Vagina (tissue), 2 donors: ENCODE measurements at regions not wholly inside any gene's neighbourhood (a gene's known extent, or its start where the extent isn't known, plus 50 kb on each side); places are given as distances from the start of the nearest gene placed in this dataset.
A peak's percentile ranks its signal among the peaks of the same experiment; 100 is the strongest.

Source experiments
- DNase-seq, 2 donors: peaks; one replicate each; pipeline ENCODE4 v3.0.0-alpha.2; 2017; ENCODE audit errors: extremely low spot score in 2 of 2
- H3K27ac ChIP-seq: fragments of 200-600 bp; sonication (generic); one replicate; pipeline ENCODE4 v1.5.1; 2019
- H3K27me3 ChIP-seq: fragments of 200-600 bp; sonication (generic); one replicate; pipeline ENCODE4 v1.5.1; 2019
- H3K36me3 ChIP-seq, 2 donors: fragments of 200-600 bp; sonication (generic); one replicate each; pipeline ENCODE4 v1.5.1; 2017 to 2019
- H3K4me1 ChIP-seq: fragments of 200-600 bp; sonication (generic); one replicate; pipeline ENCODE4 v1.5.1; 2019
- H3K4me3 ChIP-seq, 2 donors: fragments of 200-600 bp; sonication (generic); 1 replicate in 1 of 2; 2 replicates in 1 of 2; pipeline ENCODE4 v1.5.1; 2016 to 2019
- H3K9me3 ChIP-seq: fragments of 200-600 bp; sonication (generic); one replicate; pipeline ENCODE4 v1.5.1; 2019
- POLR2A ChIP-seq, 2 donors: fragments of 450-650 bp; IDR thresholded peaks; one replicate each; pipeline ENCODE4 v1.6.1; 2017; ENCODE audit warnings: antibody characterized with exemption in 2 of 2, mild to moderate bottlenecking in 2 of 2, moderate library complexity in 2 of 2
- POLR2AphosphoS5 ChIP-seq, 2 donors: sonication (generic); formaldehyde crosslinking; IDR thresholded peaks; one replicate each; pipeline ENCODE4 v1.9.0; 2017; ENCODE audit warnings: antibody characterized with exemption in 2 of 2, mild to moderate bottlenecking in 2 of 2, low read depth in 1 of 2; ENCODE audit not compliant: insufficient read depth in 1 of 2
- intact Hi-C: fragments of 100-400 bp; cut with DNase I; formaldehyde crosslinking; loops from one replicate; pipeline ENCODE4 v1.15.1; 2023
- TF ChIP-seq, protein P1 (sequence below), 3 experiments: fragments of 450-650 bp in 2 of 3; fragments of 200-600 bp in 1 of 3; sonication (generic) in 1 of 3; IDR thresholded peaks; one replicate each; pipeline ENCODE4 v1.5.1; 2017 to 2019; ENCODE audit warnings: antibody characterized with exemption in 3 of 3, mild to moderate bottlenecking in 2 of 3, moderate library complexity in 2 of 3

DNA sequence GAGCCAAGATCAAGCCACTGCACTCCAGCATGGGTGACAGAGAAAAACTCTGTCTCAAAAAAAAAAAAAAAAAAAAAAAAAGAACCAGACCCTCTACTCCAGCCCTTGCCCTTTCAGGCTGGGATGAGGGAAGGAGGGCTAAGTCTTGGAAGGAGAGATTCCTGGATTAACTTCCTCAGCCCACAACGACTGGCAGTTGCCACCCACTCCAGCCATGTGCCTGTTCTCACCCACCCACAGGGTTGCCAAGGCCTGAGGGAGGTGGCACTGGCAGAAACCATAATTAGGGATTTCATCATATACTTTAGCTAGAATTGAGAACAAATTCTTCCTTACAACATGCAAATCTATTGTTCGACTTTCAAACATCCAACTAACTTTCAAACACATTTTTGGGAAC is 87.8 kb upstream of the SLC30A5 start:
- Histone ChIP-seq H3K4me3 (no peak overlapping the region), H3K36me3 (no peaks in the 10 kb centered on the region), H3K4me1 (peaks cover 4% of the 10 kb centered on the region), H3K27me3 (no peaks in the 10 kb centered on the region), H3K27ac (no peak overlapping the region), H3K9me3 (no peaks in the 10 kb centered on the region)
- TF ChIP-seq, protein P1, sequence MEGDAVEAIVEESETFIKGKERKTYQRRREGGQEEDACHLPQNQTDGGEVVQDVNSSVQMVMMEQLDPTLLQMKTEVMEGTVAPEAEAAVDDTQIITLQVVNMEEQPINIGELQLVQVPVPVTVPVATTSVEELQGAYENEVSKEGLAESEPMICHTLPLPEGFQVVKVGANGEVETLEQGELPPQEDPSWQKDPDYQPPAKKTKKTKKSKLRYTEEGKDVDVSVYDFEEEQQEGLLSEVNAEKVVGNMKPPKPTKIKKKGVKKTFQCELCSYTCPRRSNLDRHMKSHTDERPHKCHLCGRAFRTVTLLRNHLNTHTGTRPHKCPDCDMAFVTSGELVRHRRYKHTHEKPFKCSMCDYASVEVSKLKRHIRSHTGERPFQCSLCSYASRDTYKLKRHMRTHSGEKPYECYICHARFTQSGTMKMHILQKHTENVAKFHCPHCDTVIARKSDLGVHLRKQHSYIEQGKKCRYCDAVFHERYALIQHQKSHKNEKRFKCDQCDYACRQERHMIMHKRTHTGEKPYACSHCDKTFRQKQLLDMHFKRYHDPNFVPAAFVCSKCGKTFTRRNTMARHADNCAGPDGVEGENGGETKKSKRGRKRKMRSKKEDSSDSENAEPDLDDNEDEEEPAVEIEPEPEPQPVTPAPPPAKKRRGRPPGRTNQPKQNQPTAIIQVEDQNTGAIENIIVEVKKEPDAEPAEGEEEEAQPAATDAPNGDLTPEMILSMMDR (IDR thresholded peaks at IDR 0.05): no peak
- TF ChIP-seq POLR2AphosphoS5 (IDR thresholded peaks at IDR 0.05; ENCODE audit: insufficient read depth in 1 of 2, low read depth in 1 of 2): no peak
- no peak for TF ChIP-seq POLR2A (IDR thresholded peaks at IDR 0.05)
- no peak for DNase-seq
- intact Hi-C loops: no loop called here

DNA sequence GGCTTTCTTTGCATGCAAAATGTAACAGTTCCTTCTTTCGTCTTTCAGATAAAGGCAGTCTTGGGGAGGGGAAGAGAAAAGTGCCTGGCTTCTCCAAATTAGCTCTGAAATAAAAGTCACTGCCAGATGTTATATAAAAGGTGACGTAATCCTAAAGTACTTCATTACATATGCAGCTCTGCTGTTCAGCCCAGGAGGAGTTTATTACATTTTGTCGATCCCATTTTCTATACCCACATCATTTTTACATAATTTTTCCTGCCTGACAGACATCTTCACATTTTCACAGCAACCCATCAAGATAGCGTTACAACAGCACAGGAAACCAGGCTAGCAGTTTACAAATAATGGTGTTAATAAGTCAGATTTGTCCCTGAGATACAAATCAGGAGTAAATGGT is 86.7 kb upstream of the SLC30A5 start:
- no peak for DNase-seq
- Histone ChIP-seq H3K27me3 (no peaks in the 10 kb centered on the region), H3K4me1 (peaks cover 4% of the 10 kb centered on the region), H3K36me3 (no peaks in the 10 kb centered on the region), H3K27ac (peak overlapping the region; percentile 30), H3K4me3 (no peak overlapping the region), H3K9me3 (no peaks in the 10 kb centered on the region)
- intact Hi-C loops: no loop called here
- TF ChIP-seq POLR2AphosphoS5 (IDR thresholded peaks at IDR 0.05; ENCODE audit: insufficient read depth in 1 of 2, low read depth in 1 of 2): no peak
- TF ChIP-seq POLR2A (IDR thresholded peaks at IDR 0.05): no peak
- TF ChIP-seq, protein P1 (IDR thresholded peaks at IDR 0.05): no peak

DNA sequence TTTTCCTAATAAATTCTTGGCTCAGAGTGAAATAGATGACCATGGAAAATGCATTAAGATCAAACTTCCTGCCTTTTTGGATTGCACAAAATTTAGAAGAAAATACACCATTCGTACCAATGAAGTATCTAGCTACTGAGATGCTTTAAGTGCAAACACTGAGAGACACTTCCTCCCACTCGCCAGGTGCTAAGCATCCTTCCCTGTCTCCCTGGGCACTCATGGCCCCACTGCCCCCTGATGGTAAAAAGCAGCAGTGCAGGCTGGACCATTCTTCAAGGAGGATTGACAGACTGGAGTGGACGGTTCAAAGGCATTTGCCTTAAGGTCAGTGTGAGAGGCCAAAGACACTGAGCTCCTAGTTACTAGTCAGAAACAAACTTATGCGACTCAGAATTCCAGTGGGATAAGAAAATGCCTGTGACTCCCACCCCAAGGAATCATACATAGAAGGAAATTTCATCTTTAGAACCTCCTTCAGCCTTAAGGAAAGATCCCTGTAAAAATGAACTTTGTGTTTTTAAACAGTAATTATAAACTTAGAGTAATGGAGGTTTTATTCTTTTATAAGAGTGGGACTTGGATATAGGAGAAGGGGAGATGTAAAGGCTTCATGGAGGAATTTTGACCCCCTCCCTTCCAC is 86.0 kb upstream of the SLC30A5 start:
- Histone ChIP-seq H3K4me1 (peaks cover 4% of the 10 kb centered on the region), H3K27me3 (no peaks in the 10 kb centered on the region), H3K27ac (peak overlapping the region; percentile 30), H3K36me3 (no peaks in the 10 kb centered on the region), H3K4me3 (no peak overlapping the region), H3K9me3 (no peaks in the 10 kb centered on the region)
- no peak for DNase-seq
- TF ChIP-seq POLR2AphosphoS5 (IDR thresholded peaks at IDR 0.05; ENCODE audit: insufficient read depth in 1 of 2, low read depth in 1 of 2) (no peak), POLR2A (IDR thresholded peaks at IDR 0.05) (no peak)
- TF ChIP-seq, protein P1 (IDR thresholded peaks at IDR 0.05): peak; percentile 38 to 70 (median 64)
- intact Hi-C loops: no loop called here

DNA sequence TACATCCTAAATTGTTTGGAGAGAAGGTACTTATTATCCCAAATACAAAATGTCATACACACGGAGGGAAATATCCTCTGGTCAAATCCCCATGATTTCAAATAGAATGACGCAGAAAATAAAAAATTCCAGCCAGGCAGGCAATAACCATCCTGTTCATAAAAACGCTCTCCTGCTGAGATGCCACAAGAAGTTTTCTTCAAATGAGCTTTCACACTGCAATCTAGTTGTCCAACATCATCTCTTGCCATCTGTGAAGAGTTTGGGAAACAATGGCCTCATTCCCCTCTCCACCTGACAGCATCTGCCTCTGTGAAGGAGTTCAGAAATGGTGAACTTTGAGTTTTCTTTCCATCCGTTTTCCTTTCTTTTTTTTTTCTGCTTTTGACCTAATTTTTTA is 83.3 kb upstream of the SLC30A5 start:
- no peaks in the 10 kb centered on the region for H3K36me3 ChIP-seq
- peaks cover 4% of the 10 kb centered on the region for H3K4me1 ChIP-seq
- intact Hi-C loops: no loop called here
- no peaks in the 10 kb centered on the region for H3K9me3 ChIP-seq
- TF ChIP-seq, protein P1 (IDR thresholded peaks at IDR 0.05): no peak
- TF ChIP-seq POLR2AphosphoS5 (IDR thresholded peaks at IDR 0.05; ENCODE audit: insufficient read depth in 1 of 2, low read depth in 1 of 2) (no peak), POLR2A (IDR thresholded peaks at IDR 0.05) (no peak)
- no peak for DNase-seq
- H3K27me3 ChIP-seq: no peaks in the 10 kb centered on the region
- H3K27ac ChIP-seq: no peak overlapping the region
- no peak overlapping the region for H3K4me3 ChIP-seq

DNA sequence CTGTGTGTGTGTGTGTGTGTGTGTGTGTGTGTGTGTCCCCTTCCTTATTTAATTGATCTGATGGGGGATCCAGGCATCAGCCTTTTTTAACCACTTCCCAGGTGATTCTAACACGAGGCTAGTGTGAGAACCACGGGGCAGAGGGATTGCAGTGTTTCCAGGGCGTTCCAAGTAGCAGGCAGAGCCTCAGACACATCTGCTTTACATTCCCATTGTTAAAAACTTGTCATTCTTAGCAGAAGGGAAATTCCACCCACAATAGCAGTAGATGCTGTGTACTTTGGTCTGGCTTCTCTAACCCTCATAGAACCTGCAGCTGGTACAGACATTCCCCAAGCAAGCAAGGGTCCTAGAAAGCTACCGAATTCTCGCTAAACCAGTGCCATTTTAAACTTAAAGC is 81.9 kb upstream of the SLC30A5 start:
- no peaks in the 10 kb centered on the region for H3K27me3 ChIP-seq
- TF ChIP-seq POLR2AphosphoS5 (IDR thresholded peaks at IDR 0.05; ENCODE audit: insufficient read depth in 1 of 2, low read depth in 1 of 2): no peak
- TF ChIP-seq POLR2A (IDR thresholded peaks at IDR 0.05): no peak
- TF ChIP-seq, protein P1 (IDR thresholded peaks at IDR 0.05): no peak
- H3K27ac ChIP-seq: no peak overlapping the region
- H3K4me1 ChIP-seq: peaks cover 1% of the 10 kb centered on the region
- H3K9me3 ChIP-seq: no peaks in the 10 kb centered on the region
- DNase-seq: no peak
- H3K36me3 ChIP-seq: no peaks in the 10 kb centered on the region
- intact Hi-C loops: no loop called here
- H3K4me3 ChIP-seq: no peak overlapping the region
